Kidney (tissue), 13 donors: ENCODE measurements at regions not wholly inside any gene's neighbourhood (a gene's known extent, or its start where the extent isn't known, plus 50 kb on each side); places are given as distances from the start of the nearest gene placed in this dataset.

ENCODE experiments used
- DNase-seq, 5 donors: peaks; one replicate each; pipeline ENCODE4 v3.0.0-alpha.2; 2013 to 2020
- FAIRE-seq: peaks from 2 replicates; lab custom pipeline; 2012; peaks lifted over from hg19 to GRCh38; lab: Jason Lieb, UNC
- H3K27ac ChIP-seq, 2 donors: one replicate each; pipeline ENCODE4 v1.7.0; 2013; ENCODE audit warnings: low read depth in 2 of 2, low read length in 2 of 2, inconsistent platforms in 1 of 2
- H3K27me3 ChIP-seq: one replicate; pipeline ENCODE4 v1.7.1; 2013; ENCODE audit warnings: low read length, inconsistent platforms; ENCODE audit not compliant: control insufficient read depth, insufficient read depth
- H3K36me3 ChIP-seq, 3 donors: one replicate each; pipeline versions ENCODE4 v1.7.0 to v1.7.1; 2013; ENCODE audit warnings: low read length in 3 of 3, control low read depth in 1 of 3, inconsistent platforms in 1 of 3; ENCODE audit not compliant: insufficient read depth in 3 of 3, control insufficient read depth in 2 of 3
- H3K4me1 ChIP-seq, 3 donors: one replicate each; pipeline versions ENCODE4 v1.7.0 to v1.7.1; 2013; ENCODE audit warnings: low read length in 3 of 3, inconsistent platforms in 1 of 3, low read depth in 1 of 3; ENCODE audit not compliant: control insufficient read depth in 2 of 3, insufficient read depth in 2 of 3
- H3K4me3 ChIP-seq, 3 donors: one replicate each; pipeline versions ENCODE4 v1.7.0 to v1.8.1; 2013; ENCODE audit warnings: low read length in 3 of 3, control low read depth in 1 of 3, inconsistent platforms in 1 of 3
- H3K9ac ChIP-seq, 3 donors: one replicate each; pipeline versions ENCODE4 v1.7.0 to v1.7.1; 2013; ENCODE audit warnings: low read length in 3 of 3, control low read depth in 1 of 3, inconsistent platforms in 1 of 3
- H3K9me3 ChIP-seq, 3 donors: one replicate each; pipeline versions ENCODE4 v1.7.0 to v1.7.1; 2013; ENCODE audit warnings: low read length in 3 of 3, control low read depth in 1 of 3, inconsistent platforms in 1 of 3; ENCODE audit not compliant: control insufficient read depth in 2 of 3, insufficient read depth in 1 of 3
- CTCF ChIP-seq: IDR thresholded peaks from 3 replicates; pipeline ENCODE4 v1.5.1; 2012; ENCODE audit warnings: mild to moderate bottlenecking, moderate library complexity, borderline replicate concordance; ENCODE audit not compliant: insufficient read depth; ENCODE audit errors: extremely low read depth
- intact Hi-C: fragments of 100-400 bp; cut with DNase I; formaldehyde crosslinking; loops from one replicate; pipeline ENCODE4 v1.11.1; 2022
- donor health status: control.
- donor health status: control.
- donor health status: control.
- donor health status: control.
- donor health status: control.
- donor health status: DM: yes; HTN: yes; CAD: no.
- donor health status: Normal renal cell carcinoma (clear cell type).

GRCh38 chr3:180352261-180352660 is 249.7 kb upstream of the TTC14 start:
- Histone ChIP-seq H3K36me3 (no peaks in the 10 kb centered on the region), H3K4me1 (no peaks in the 10 kb centered on the region), H3K9me3 (no peaks in the 10 kb centered on the region), H3K27ac (no peak overlapping the region), H3K27me3 (no peaks in the 10 kb centered on the region), H3K4me3 (no peak overlapping the region), H3K9ac (no peak overlapping the region)
- no peak for TF ChIP-seq CTCF
- DNase-seq (no peak), FAIRE-seq (no peak)
- intact Hi-C loops = no loop called here

GRCh38 chr3:180354214-180354613 is 247.7 kb upstream of the TTC14 start:
- no peaks in the 10 kb centered on the region for H3K27me3 ChIP-seq
- no peak overlapping the region for H3K4me3 ChIP-seq
- TF ChIP-seq CTCF = no peak
- no peak for FAIRE-seq
- intact Hi-C loops = no loop called here
- H3K4me1 ChIP-seq = no peaks in the 10 kb centered on the region
- no peak overlapping the region for H3K9ac ChIP-seq
- no peaks in the 10 kb centered on the region for H3K9me3 ChIP-seq
- no peaks in the 10 kb centered on the region for H3K36me3 ChIP-seq
- H3K27ac ChIP-seq = no peak overlapping the region
- no peak for DNase-seq

- FAIRE-seq (no peak), DNase-seq (no peak)
- TF ChIP-seq CTCF = no peak
- H3K9ac ChIP-seq = no peak overlapping the region
- no peak overlapping the region for H3K4me3 ChIP-seq
- no peaks in the 10 kb centered on the region for H3K27me3 ChIP-seq
- intact Hi-C loops = no loop called here
- no peaks in the 10 kb centered on the region for H3K9me3 ChIP-seq
- H3K4me1 ChIP-seq = no peaks in the 10 kb centered on the region
- no peaks in the 10 kb centered on the region for H3K36me3 ChIP-seq
- no peak overlapping the region for H3K27ac ChIP-seq
These were observed 243.8 kb upstream of the TTC14 start for GRCh38 chr3:180358179-180358578.
